Stimulated activated CD4-positive, alpha-beta T cell treated with anti-CD3 and anti-CD28 coated beads, Interleukin-15, amount 100 ng/mL, for 48 hours (primary cell): ENCODE measurements at regions not wholly inside any gene's neighbourhood (a gene's known extent, or its start where the extent isn't known, plus 50 kb on each side); places are given as distances from the start of the nearest gene placed in this dataset.
"Not testable (repeated sequence)": the region's sequence is repeated elsewhere in the genome, so short reads cannot be mapped to it uniquely, and the experiment has no call there.

ENCODE experiments used
- DNase-seq, 2 donors: peaks; one replicate each; pipeline ENCODE4 v3.0.0-alpha.2; 2020; ENCODE audit warnings: low read depth in 2 of 2

DNA sequence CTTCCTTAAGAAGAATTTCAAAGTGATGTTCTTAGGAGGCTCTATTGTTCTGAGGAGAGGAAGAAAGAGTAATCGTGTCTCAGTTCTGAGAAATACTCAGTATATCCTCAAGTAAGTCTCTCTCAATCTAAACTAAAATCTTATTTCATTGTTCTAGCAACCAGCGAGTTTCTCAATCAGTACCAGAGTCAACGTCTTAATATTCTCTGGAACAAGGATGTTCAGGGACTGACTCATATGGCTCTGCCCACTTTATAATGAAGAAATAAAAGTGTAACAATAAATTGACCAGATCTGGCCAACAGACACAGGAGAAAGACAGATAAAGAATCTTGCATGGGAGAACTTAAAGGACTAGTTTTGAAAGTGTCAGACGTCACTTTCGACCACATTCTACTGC is 469.8 kb upstream of the FLRT2 start:
- DNase-seq = no peak

- no peak for DNase-seq
Observed at GRCh38 chr14:85061256-85061655, 468.7 kb upstream of the FLRT2 start.

- DNase-seq = no peak
Observed at GRCh38 chr14:85063747-85064146, 466.2 kb upstream of the FLRT2 start.

GRCh38 chr14:85071447-85071846 is 458.5 kb upstream of the FLRT2 start:
- no peak for DNase-seq

DNA sequence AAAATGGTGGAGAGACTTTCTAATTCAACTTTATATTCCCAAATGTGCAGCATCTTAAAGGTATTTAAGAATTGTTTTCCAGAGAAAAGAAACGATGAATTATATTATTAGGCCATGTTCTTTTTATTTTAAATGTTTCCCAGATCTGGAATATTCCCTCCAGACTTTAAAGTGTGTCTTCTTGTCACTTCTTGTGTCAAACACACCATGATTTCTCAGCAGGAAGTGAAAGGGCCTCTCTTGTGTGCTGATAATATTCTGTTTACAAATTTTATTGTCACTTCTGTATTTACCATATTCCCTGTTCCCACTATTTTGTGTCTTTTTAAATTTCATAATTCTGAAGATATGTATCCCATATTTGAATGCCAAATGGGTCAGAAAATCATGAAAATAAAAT is 455.0 kb upstream of the FLRT2 start:
- no peak for DNase-seq

- DNase-seq = no peak
Observed at GRCh38 chr14:85075694-85076476, 454.1 kb upstream of the FLRT2 start.

DNA sequence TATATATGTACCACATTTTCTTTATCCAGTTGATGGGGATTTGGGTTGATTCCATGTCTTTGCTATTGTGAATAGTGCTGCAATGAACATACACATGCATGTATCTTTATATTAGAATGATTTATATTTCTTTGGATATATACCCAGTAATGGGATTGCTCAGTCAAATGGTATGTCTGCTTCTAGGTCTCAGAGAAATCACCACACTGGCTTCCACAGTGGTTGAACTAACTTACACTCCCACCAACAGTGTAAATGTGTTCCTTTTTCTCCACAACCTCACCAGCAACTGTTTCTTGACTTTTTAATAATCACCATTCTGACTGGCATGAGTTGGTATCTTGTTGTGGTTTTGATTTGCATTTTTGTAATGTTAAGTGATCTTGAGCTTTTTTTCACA is 452.2 kb upstream of the FLRT2 start:
- DNase-seq = not testable (repeated sequence)

DNA sequence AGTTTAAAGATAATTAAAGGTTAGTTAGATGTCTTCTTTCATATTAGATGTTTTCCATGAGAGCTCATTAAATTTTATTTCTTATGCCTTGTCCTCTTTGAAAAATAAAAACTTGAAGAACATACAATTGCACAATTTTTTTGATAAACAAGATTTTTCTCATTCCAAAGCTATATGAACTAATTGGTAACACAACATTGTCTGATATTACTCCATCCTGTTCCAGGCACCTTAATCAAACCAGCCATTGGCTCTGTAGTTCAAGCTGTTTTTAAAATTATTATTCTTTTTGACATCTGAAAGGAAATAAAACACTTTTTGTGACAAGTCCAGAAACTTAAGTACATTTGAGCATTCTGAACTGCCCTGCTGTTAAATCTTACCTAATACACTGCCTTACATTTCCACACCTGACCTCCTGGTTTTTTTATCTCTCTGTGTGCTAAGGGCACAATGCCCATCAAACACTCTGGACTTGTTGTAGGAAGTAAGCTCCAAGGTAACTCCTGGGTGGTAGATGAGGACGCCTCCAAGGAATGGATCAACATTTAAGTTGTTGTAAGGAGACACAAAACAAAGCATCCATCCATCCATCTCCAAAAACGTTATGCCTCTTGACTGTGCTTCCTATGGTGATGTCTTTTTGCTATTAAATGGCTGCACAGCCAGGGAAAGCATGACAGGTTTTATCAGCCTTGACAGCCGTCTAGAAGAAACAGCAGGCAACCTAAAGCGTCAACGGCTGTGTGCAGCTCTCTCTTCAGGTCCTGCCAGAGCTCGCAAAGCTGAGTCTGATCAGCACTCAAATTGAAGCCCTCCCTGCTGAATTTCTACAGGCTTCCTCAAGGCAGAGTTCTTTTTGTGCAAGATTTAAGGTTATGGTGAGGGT is 449.9 kb upstream of the FLRT2 start:
- DNase-seq = no peak

- no peak for DNase-seq
Observed at GRCh38 chr14:85084344-85084743, 445.6 kb upstream of the FLRT2 start.

- no peak for DNase-seq
Observed at GRCh38 chr14:85085981-85086380, 444.0 kb upstream of the FLRT2 start.

GRCh38 chr14:85087201-85087600 is 442.7 kb upstream of the FLRT2 start:
- no peak for DNase-seq

DNA sequence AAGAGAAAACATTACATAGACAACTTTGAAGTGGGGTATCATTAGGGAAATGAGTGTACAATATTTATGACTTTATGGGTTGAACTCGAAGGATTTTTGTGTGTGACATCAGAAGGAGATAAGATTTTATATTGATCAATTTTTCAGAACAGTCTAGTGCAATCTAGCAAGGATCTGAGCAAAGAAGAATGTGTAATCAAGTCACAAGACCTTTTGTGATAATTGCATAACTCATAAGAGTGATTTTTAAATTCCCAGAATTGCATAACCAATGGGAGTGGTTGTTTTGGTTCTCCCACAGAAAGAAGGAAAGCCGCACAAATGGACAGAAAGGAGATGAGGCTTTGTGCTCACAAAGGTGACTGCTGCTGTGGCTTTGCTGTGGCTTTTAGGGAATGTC is 441.8 kb upstream of the FLRT2 start:
- DNase-seq = no peak

DNA sequence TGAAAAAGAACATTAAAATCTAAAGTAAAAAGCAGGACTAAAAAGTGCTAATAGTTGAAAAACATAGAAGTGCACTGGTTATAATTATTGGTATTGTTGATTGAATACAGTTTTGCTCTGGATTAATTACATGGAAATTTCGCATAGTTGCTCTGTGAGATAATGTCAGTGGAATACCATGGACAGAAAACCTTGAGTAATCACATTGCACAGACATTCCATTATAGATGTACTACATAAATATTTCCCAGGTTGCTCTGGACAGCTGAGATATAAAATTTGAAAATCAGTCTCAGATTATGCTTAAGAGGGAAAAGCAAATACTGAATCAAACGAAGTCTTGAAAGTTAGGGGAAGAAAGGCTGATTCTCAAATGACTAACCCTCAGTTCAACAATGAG is 439.3 kb upstream of the FLRT2 start:
- no peak for DNase-seq

DNA sequence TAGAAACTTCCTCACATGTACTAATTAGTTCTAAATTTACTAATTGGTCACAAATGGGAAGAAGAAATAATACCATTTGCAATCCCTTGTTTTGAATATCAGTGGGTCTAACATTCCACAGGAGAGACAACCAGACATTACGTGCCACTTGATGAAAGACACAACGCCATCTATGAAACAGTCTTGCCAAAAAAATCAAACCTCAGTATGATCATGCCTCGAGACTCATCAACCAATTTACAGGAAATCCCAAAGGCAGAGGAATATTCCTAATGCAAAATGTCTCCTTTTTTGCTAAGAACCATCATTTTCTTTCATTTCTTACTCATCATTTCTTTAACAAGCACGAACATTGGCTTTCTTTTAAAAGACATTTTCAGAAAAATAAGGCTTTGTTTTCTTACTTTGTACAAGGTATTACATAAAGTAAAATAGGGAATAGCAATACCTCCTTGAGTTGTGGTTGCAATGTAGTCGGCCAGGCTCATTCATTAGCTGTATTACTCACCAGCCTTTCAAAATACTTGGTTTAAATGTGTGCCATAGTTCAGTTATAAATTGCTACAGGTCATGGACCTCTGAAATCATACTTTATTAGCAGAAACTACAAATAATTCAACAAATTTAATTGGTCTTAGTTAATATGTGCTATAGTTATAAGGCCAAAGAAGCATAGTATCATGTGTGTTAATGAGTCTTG is 436.2 kb upstream of the FLRT2 start:
- DNase-seq = no peak

GRCh38 chr14:85102591-85102990 is 427.4 kb upstream of the FLRT2 start:
- DNase-seq = no peak

DNA sequence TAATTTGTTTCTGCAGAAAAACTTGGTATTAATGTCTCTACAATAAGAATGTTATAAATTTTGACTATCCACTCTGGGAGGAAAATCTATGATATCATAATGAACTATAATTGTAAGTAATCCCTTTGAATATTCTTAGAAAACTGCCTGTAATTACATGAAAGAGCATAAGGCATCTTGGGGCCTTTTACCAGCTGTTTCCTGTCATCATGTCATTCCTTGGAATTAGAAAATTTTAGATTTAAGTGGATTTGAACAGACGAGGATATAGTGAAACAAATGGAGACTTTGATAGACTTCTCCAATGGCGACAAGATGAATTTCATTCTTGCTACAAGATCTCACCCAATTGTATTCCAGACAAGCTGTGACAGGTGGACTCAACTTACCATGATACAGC is 423.4 kb upstream of the FLRT2 start:
- no peak for DNase-seq

GRCh38 chr14:85112762-85113161 is 417.2 kb upstream of the FLRT2 start:
- no peak for DNase-seq

DNA sequence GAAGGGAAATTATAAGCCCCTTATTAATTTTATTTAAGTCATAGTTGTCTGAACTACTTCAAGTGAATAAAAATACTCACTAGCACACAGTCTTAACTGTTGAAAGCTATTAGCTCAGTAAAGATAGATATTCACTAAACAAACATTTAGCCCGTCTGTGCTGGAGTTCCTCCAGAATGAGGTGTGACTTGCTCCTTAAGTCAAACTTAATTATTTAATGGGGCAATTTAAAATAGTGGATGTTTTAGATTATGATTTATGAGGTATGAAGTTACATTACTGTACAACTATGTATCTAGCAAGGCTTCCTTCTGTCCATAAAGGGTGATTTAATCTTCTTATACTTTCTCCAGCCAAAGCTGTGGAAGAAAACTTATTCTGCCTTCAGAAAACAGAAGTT is 414.0 kb upstream of the FLRT2 start:
- DNase-seq = no peak

DNA sequence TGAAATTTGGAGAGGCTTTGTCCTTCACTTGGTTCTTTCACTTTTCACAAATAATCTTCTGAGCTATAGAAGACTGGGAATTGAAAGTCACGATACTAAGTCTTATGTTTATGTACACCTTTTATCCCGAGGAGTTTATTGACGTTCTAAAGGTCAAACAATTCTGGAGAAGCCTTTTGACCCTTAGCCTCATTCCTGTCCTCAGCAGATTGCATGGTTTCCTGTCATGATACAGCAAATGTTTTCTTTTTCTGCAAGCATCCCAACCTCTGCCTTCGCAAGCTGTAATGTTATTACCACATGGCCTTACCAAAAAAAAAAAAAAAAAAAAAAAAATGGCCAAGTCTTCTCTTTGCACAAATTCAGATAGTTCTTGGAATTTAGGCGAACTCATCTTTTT is 411.7 kb upstream of the FLRT2 start:
- DNase-seq = no peak

- DNase-seq = no peak
Observed at GRCh38 chr14:85122690-85123089, 407.3 kb upstream of the FLRT2 start.

- no peak for DNase-seq
Observed at GRCh38 chr14:85123755-85124154, 406.2 kb upstream of the FLRT2 start.

- no peak for DNase-seq
Observed at GRCh38 chr14:85124631-85125290, 405.2 kb upstream of the FLRT2 start.
